GM18951 (cell line): ENCODE measurements at regions not wholly inside any gene's neighbourhood (a gene's known extent, or its start where the extent isn't known, plus 50 kb on each side); places are given as distances from the start of the nearest gene placed in this dataset.

Experiments
- POLR2A ChIP-seq: IDR thresholded peaks from 4 replicates; pipeline ENCODE4 v1.6.1; 2011; ENCODE audit warnings: mild to moderate bottlenecking; ENCODE audit not compliant: insufficient read length, insufficient read depth; ENCODE audit errors: extremely low read depth
- in situ Hi-C: fragments of 300-500 bp; cut with MboI; formaldehyde crosslinking; loops from one replicate; pipeline ENCODE4 v1.12.0; 2022; ENCODE audit warnings: low sequenced_read_pairs, mixed read lengths, inconsistent platforms; ENCODE audit not compliant: unreplicated experiment

DNA sequence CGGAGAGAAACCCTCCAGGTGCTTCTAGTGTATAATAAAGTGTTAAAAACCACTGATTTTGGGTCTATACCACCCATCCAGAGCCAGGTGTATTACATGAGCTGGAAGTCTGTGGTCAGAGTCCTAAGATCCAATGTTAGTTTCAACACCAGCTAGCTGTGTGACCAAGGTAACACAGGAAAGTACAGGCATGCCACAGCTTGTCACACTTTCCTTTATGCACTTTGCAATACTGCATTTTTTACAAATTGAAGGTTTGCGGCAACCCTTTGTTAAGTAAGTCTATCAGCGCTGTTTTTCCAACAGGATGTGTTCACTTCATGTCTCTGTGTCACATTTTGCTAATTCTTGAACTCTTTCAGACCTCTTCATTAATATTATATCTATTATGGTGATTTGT, 201.3 kb upstream of the PRICKLE2 start:
- in situ Hi-C loops = no loop called here
- TF ChIP-seq POLR2A = no peak

DNA sequence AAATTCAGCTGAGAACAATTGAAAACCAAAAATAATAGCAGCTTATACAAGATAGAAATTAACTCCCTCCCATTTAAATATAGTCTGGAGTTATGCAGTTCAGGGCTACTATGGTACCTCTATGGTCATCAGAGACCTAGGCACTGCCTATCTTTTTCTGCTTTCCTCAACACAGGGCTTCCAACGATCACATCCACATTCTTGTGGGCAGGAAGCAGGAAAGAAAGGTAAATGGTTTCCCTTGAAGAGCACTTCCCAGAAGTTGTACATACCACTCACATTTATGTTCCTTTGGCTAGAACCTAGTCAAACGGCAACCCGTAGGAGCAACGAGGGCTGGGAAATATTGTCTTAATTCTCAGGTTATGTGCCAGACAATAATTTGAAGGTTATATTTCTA, 197.7 kb upstream of the PRICKLE2 start:
- in situ Hi-C loops = no loop called here
- no peak for TF ChIP-seq POLR2A

DNA sequence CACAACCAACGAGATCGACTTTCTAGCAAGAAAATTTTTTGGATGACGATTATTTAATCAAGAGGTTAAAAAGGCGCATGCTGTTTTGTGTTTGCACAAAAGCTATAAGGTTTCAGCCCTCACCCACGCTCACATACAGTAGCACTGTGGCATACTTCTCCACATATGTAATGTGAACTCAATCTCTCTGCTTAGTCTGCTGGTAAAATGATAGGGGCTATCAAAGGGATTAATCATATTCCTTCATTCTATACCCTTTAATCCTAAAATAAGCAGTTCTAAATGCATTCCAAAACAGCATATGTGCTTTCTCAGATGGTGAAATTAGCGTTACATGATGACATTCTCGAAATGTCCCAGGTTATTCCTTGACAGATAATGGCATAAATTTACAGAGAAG, 196.9 kb upstream of the PRICKLE2 start:
- no peak for TF ChIP-seq POLR2A
- in situ Hi-C loops = no loop called here

DNA sequence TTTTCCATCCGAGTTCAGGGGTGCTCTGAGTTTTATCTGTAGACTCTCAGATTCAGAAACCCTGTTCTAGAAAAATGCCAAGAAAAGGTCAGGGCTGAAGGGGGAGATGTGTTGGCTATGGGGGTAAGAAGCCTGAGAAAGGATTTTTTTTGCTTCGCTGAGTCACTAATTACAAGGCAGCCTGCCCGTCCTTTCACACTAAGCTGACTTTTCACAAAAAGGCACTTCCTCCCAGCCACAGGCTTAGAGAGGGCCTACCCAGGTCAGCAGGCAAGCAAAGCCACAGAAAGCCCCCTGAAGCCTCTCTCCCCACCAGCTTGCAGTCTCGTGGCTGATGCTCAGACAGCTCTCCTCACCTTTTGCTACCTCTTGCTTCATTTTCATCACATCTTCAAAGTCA, 192.6 kb upstream of the PRICKLE2 start:
- TF ChIP-seq POLR2A = no peak
- in situ Hi-C loops = no loop called here

DNA sequence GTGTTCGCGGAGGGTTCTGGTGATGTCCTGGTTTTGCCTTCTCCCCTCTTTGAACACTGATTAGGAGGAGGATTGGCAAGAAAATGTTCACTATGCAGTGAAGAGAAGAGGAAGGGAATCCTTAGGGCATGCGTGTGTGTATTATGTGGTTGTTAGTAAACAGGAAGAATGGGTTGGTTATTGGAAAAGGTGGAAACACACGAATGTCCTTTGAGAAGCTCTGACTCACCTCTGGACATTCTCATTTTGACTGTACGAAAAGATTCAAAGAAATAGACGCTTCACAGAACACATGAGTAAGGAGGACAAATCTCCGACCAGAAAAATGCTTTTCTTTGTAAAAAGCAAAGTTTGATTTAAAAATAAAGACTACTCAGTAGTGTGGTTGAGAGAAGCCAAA, 188.8 kb upstream of the PRICKLE2 start:
- in situ Hi-C loops = no loop called here
- no peak for TF ChIP-seq POLR2A

DNA sequence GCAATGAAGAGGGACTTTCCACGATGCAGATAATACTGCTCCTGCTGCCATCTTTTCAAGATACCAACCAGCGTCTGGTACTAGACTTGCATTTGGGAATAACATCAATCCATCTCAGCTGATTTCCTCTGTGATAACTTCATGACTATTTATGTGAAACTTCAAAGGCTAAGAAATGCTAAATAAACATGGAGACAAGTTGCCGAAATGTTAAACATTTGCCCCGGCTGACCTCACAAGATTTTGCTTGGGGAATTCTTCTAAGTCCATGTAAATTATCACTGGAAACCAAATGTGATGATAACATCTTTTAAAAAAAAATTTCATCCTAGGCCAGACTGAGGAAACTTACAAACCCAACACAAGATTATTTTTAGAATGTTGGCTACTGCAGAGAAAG, 185.8 kb upstream of the PRICKLE2 start:
- in situ Hi-C loops = no loop called here
- TF ChIP-seq POLR2A = no peak

DNA sequence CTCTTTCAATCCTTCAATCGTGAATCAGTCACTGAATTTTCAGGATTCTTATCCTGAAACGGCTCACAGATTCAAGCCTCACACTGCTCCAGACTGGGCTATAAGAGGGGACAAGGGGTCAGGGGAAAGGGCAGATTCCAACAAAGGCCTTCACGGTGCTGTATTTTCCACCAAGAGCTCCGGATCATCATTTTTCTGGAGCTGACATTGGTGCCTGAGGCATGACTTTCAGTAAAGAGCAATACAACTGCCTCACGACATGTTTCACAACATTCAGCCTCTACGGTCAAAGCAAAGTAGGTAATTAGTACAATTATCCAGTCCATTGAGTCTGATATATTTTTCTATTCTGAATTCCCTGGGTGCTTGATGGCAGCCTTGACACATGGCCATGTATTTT, 185.0 kb upstream of the PRICKLE2 start:
- no peak for TF ChIP-seq POLR2A
- in situ Hi-C loops = no loop called here

DNA sequence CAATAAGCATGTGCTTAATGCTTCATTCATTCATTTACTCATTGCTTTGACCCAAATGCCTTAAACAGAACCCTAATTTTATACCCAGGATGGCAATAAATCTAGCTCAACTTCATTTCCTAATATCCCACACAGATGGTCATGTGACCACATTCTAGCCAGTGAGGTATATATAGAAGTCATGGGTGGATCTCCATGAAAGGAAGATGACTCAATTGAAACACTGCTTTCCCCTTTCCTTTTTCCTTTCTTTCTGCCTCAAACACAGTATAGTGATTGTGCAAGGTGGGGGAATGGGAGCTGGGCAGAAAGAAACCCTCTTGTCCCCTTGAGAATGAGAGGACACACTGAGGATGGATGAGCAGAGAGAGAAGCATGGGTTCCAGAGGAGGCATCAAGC, 183.5 kb upstream of the PRICKLE2 start:
- in situ Hi-C loops = no loop called here
- no peak for TF ChIP-seq POLR2A

DNA sequence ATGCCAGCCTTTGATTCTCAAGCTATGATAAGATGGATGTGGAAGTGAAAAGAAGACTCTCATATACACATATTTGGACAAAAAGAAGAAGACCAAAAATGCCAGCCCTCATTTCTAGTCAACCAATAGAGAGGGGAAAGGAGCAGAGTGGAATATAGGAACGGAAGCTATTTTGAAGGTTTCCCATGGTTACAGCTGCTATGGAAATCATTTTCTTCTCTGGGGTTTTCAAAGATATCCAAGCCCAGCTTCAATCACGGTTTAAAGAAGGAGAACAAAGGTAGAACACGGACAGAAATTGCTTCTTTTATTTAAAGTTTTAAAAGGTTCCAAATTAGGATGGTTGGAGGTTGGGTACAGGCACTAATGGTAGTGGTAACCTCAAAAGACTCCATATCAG, 181.0 kb upstream of the PRICKLE2 start:
- TF ChIP-seq POLR2A = no peak

DNA sequence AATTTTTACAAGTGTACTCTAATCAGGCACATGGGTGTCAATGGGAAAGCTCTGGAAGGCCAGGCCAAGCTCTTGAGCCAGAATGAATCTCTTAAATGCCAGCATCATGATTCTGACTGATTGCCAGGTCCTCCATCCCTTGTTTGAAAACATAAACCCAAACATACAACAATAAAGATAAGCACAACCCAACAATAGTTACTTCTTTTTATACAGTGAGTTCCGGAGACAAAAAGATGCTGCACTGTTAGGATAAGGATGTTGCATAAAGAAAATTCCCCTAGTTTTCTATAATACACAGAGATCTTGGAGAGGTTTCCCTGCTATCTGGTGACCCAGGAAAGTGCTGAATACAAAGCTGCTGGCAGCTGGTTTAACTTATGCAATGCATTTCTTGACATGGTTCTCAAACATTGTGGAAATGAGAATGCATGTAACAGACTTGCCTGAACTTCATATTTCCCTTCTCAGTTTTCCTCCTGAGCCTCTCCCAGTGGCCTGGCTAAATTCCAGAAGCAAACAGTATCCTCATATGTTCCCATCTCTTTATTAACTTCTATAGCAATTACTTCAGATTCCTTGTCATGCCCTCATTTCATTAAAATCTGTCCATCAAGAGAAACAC, 180.1 kb upstream of the PRICKLE2 start:
- no peak for TF ChIP-seq POLR2A
- in situ Hi-C loops = no loop called here

More for the DNA sequence above, 181.0 kb upstream of the PRICKLE2 start:
- in situ Hi-C loops = no loop called here

DNA sequence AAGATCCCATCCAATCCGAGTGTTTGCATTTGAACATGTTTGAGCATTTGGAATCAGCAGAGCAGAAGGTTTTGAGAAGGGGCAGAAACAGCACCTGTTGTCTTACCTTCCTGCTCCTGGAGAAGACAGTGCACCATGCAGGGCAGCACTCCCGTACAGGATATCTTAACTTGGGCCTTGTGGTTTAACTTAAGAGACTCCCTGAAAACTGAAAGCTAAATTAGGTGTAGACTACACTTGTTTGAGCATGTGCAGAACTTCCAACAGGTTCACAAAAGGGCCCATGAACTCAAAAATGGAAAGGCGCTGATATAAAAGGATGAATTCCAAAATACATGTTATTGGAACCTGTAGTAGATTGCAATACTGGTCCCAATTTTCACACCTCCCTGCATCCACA, 175.4 kb upstream of the PRICKLE2 start:
- in situ Hi-C loops = no loop called here
- TF ChIP-seq POLR2A = no peak

DNA sequence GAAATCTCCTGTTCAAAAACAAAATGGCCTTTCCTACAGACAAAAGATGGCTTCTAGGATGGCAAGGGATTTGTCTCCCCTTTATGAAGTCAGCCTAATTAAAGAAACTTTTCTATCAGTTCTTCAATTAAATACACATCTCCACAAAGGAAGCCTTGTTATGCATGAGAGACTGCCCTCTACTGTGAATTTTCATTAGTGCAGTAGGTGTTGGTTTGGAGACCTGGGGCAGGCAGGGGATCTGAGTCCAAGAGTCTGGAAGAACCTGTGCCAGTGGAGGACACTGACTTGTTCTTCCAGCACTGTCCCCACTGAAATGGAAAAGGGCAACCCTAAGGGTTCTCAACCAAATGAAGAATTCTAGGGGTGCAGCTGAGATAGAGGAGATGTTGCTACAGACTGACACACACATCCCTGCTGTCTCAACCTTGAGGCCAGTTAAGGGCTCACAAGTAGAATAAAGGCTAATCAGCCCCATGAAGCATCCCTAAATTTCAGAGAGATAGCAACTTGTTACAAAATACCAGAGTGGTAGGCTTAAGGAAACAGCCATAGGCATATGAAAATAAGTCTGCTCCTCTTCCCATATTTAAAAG, 174.0 kb upstream of the PRICKLE2 start:
- in situ Hi-C loops = loop anchor here (25.0 kb wide), 1 partner anchor 362 kb away; no protein-coding TSS in a partner anchor

DNA sequence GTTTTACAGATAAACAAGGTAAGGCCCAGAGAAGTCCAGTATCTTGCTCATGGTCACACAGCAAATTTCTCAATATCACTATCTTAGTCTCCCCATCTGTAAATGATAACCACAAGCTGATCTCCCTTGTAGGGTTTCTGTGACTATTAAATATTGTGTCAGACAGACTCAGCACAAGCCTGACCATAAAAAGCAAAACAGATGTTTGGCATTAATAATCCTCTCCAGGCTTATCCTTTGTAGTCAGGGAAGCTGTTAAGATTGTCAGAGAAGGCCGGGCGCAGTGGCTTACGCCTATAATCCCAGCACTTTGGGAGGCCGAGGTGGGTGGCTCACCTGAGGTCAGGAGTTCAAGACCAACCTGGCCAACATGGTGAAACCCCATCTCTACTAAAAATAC, 173.2 kb upstream of the PRICKLE2 start:
- in situ Hi-C loops = loop anchor here (25.0 kb wide), 1 partner anchor 361 kb away; no protein-coding TSS in a partner anchor

More for the DNA sequence above, 174.0 kb upstream of the PRICKLE2 start:
- TF ChIP-seq POLR2A = no peak

DNA sequence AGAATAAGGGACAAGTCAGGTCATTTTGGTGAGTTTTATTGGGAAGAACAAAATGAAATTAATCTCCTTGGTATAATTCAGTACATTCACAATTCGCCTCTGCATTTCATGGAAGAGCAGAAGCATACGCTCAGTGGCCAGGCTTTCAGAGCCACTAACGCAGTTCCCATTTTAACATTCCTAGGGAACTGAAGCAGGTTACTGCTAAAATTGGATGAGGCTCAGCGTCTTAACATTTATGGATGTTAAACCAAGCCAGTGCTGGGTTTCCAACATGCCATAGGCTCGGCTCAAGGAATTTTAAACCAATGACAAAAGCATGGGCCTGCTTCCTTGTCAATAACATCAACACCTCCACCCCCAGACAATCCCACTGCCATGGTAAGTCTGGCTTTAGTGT, 172.7 kb upstream of the PRICKLE2 start:
- in situ Hi-C loops = loop anchor here (25.0 kb wide), 1 partner anchor 361 kb away; no protein-coding TSS in a partner anchor
- no peak for TF ChIP-seq POLR2A

More for the DNA sequence above, 173.2 kb upstream of the PRICKLE2 start:
- no peak for TF ChIP-seq POLR2A
